HG02642 (cell line): ENCODE measurements at regions not wholly inside any gene's neighbourhood (a gene's known extent, or its start where the extent isn't known, plus 50 kb on each side); places are given as distances from the start of the nearest gene placed in this dataset.

Experiments
- ATAC-seq: cut with Tn5 transposase; IDR thresholded peaks from one replicate; pipeline ENCODE4 v1.9.1; 2021; ENCODE audit warnings: mild to moderate bottlenecking; ENCODE audit not compliant: unreplicated experiment, poor library complexity

- no peak for ATAC-seq
Measured at GRCh38 chr12:17818931-17819330, 271.1 kb downstream of the RERGL start.

GRCh38 chr12:17810399-17810798, 279.6 kb downstream of the RERGL start:
- ATAC-seq: no peak

GRCh38 chr12:17809206-17809605, 280.8 kb downstream of the RERGL start:
- no peak for ATAC-seq

- ATAC-seq: no peak
Measured at GRCh38 chr12:17802657-17803641, 287.0 kb downstream of the RERGL start.

- ATAC-seq: no peak
Measured at GRCh38 chr12:17793854-17794253, 296.1 kb downstream of the RERGL start.

GRCh38 chr12:17778242-17778641, 311.8 kb downstream of the RERGL start:
- ATAC-seq: no peak

- no peak for ATAC-seq
Measured at GRCh38 chr12:17763366-17763765, 326.6 kb downstream of the RERGL start.

- no peak for ATAC-seq
Measured at GRCh38 chr12:17759982-17760381, 330.0 kb downstream of the RERGL start.
